ENCODE measurements at regions not wholly inside any gene's neighbourhood (a gene's known extent, or its start where the extent isn't known, plus 50 kb on each side); places are given as distances from the start of the nearest gene placed in this dataset.
A peak's percentile ranks its signal among the peaks of the same experiment; 100 is the strongest.

DNA sequence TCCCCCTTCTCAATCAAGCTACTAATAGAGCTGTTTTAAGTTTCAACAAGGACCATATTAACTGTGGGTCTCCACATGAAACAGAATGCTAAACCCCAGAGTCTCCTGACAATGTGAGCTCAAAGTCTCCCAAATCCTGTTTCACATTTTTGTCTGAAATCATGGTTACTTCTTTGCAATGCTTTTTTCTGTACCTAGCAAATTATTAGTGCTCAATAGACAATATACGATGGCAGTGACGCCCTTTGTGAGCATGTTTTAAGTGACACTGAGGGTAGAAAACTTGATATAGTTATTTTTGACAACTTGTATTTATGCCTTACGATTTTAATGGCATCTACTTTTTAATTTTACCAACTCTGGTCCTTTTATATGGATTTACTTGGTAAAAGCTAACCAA, 85.4 kb upstream of the SOX5 start:
- FAIRE-seq (no peak), DNase-seq (ENCODE audit: low read depth) (no peak)
- Histone ChIP-seq H3K36me3 (ENCODE audit: control insufficient read depth, insufficient read depth, low read length) (no peaks in the 10 kb centered on the region), H3K4me3 (ENCODE audit: low read depth, low read length) (no peak overlapping the region), H3K27me3 (ENCODE audit: control insufficient read depth, insufficient read depth, low read length) (no peaks in the 10 kb centered on the region)
- TF ChIP-seq, protein P1, sequence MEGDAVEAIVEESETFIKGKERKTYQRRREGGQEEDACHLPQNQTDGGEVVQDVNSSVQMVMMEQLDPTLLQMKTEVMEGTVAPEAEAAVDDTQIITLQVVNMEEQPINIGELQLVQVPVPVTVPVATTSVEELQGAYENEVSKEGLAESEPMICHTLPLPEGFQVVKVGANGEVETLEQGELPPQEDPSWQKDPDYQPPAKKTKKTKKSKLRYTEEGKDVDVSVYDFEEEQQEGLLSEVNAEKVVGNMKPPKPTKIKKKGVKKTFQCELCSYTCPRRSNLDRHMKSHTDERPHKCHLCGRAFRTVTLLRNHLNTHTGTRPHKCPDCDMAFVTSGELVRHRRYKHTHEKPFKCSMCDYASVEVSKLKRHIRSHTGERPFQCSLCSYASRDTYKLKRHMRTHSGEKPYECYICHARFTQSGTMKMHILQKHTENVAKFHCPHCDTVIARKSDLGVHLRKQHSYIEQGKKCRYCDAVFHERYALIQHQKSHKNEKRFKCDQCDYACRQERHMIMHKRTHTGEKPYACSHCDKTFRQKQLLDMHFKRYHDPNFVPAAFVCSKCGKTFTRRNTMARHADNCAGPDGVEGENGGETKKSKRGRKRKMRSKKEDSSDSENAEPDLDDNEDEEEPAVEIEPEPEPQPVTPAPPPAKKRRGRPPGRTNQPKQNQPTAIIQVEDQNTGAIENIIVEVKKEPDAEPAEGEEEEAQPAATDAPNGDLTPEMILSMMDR (IDR thresholded peaks at IDR 0.05; ENCODE audit: insufficient read depth, low read length, severe bottlenecking), result no peak

DNA sequence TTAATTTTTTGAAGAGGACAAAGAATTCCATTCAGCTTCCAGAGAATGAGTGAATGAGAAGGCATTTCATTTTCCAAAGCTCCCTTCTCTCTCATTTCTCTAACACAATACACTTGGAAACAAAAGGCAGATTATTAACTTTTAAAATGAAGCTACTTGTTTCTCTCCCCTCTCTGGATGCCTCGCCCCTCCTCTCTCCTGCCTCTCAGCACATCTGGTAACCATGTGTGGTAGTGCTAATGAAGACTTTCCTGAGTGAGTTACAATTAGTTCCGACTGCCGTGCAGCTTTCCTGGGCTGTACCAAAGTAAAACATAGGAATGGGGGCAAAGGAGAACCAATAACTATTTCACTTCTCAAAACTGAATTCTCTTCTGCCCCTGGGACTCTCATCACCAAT, 84.7 kb upstream of the SOX5 start:
- TF ChIP-seq, protein P1 (IDR thresholded peaks at IDR 0.05; ENCODE audit: insufficient read depth, low read length, severe bottlenecking), result no peak
- FAIRE-seq (no peak), DNase-seq (ENCODE audit: low read depth) (no peak)
- H3K36me3 ChIP-seq (ENCODE audit: control insufficient read depth, insufficient read depth, low read length), result no peaks in the 10 kb centered on the region
- H3K4me3 ChIP-seq (ENCODE audit: low read depth, low read length), result no peak overlapping the region
- no peaks in the 10 kb centered on the region for H3K27me3 ChIP-seq (ENCODE audit: control insufficient read depth, insufficient read depth, low read length)

DNA sequence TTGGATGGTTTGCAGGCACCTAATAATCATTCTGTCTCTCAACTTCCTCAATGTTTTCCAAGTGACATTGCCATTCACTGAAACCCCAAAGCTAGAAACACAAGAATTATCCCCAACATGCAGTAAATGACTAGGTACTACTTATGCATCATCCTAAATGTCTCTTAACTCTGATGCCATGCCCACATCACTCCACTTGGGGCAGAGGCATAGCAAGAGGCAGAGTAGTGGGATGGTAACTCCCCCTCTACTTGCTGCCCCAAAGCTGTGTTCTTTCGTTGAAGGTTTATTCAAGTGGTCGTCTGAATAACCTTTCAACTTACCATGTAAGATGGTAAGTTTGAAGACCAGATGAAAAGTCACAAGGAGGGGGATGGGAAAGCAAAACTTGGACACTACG, 77.9 kb upstream of the SOX5 start:
- peak; percentile 91 for FAIRE-seq

DNA sequence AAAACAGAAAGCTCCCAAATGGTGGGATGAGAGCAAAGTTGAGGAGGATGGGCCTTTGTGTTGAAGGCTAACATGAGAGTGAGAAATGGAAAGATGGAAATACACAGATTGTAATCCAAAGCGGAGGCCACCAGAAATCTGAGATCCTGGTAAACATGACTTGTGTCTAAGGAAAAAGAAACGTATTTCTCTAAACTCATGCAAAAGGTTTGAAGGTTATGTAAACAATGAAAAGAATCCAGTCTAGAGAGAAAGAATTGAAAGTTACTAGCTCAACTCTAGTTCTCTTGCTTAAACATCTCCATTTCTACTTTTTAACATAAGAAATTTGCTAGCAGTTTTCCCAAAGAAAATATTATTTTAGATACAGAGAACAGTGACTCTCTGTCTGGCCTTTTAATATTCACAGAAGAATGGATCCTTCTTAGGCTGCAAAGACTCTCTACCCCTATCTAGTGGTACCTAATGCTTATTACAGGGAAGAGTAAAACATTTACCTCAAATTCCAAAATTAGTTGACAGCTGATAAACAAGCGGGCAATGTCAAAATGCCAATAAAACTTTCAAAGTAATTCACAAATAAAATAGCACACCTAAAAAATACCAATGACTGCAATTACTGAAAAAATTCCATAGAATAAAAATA, 75.8 kb upstream of the SOX5 start:
- TF ChIP-seq, protein P1 (IDR thresholded peaks at IDR 0.05; ENCODE audit: insufficient read depth, low read length, severe bottlenecking), result peak; percentile 32
- no peak for FAIRE-seq
- Histone ChIP-seq H3K36me3 (ENCODE audit: control insufficient read depth, insufficient read depth, low read length) (no peaks in the 10 kb centered on the region), H3K27me3 (ENCODE audit: control insufficient read depth, insufficient read depth, low read length) (no peaks in the 10 kb centered on the region), H3K4me3 (ENCODE audit: low read depth, low read length) (no peak overlapping the region)
- peak; percentile 21 for DNase-seq (ENCODE audit: low read depth)

More for the DNA sequence above, 77.9 kb upstream of the SOX5 start:
- TF ChIP-seq, protein P1 (IDR thresholded peaks at IDR 0.05; ENCODE audit: insufficient read depth, low read length, severe bottlenecking), result no peak
- no peaks in the 10 kb centered on the region for H3K36me3 ChIP-seq (ENCODE audit: control insufficient read depth, insufficient read depth, low read length)
- no peak for DNase-seq (ENCODE audit: low read depth)
- no peaks in the 10 kb centered on the region for H3K27me3 ChIP-seq (ENCODE audit: control insufficient read depth, insufficient read depth, low read length)
- H3K4me3 ChIP-seq (ENCODE audit: low read depth, low read length), result no peak overlapping the region

DNA sequence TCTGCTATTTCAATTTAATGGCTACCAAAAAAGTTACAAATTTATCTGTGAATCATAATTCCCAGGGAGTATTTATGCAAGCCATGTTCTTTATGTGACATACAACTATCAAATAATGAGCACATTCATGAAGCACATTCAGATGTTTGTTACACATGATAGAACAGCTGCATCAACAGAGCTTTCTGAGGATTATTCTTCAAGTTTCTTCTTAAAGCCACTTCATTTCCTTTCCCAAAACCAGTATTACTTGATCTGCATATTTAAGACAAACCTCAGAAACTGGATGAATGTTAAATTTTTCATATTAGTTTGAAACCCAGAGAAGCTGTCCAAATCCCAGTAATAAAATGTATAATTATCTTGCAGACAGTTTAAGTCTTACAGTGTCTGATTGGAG, 73.6 kb upstream of the SOX5 start:
- Histone ChIP-seq H3K36me3 (ENCODE audit: control insufficient read depth, insufficient read depth, low read length) (no peaks in the 10 kb centered on the region), H3K27me3 (ENCODE audit: control insufficient read depth, insufficient read depth, low read length) (no peaks in the 10 kb centered on the region), H3K4me3 (ENCODE audit: low read depth, low read length) (no peak overlapping the region)
- no peak for FAIRE-seq
- DNase-seq (ENCODE audit: low read depth), result no peak
- TF ChIP-seq, protein P1 (IDR thresholded peaks at IDR 0.05; ENCODE audit: insufficient read depth, low read length, severe bottlenecking), result no peak

DNA sequence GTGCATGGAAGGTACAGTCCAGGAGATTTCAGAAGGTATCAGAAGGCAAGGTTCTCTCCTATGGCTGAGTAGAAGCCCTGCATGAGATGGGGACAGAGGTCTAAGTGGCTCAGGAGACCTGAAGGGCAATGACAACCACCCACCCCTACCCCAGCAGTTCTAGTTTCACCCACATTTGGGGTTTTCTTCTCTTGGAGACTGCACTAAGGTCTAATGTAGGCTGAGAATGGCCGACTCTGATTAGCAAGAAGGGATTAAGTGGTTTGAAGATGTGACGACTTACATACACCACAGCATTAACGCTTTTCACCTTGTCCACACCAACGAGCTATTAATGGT, 71.7 kb upstream of the SOX5 start:
- H3K27me3 ChIP-seq (ENCODE audit: control insufficient read depth, insufficient read depth, low read length), result no peaks in the 10 kb centered on the region
- DNase-seq (ENCODE audit: low read depth) (no peak), FAIRE-seq (no peak)
- H3K36me3 ChIP-seq (ENCODE audit: control insufficient read depth, insufficient read depth, low read length), result no peaks in the 10 kb centered on the region
- no peak overlapping the region for H3K4me3 ChIP-seq (ENCODE audit: low read depth, low read length)
- TF ChIP-seq, protein P1 (IDR thresholded peaks at IDR 0.05; ENCODE audit: insufficient read depth, low read length, severe bottlenecking), result no peak

All from bronchial epithelial cell (primary cell).